Keratinocyte (primary cell): ENCODE measurements at regions not wholly inside any gene's neighbourhood (a gene's known extent, or its start where the extent isn't known, plus 50 kb on each side); places are given as distances from the start of the nearest gene placed in this dataset.

Experiments used
- DNase-seq: peaks from one replicate; pipeline ENCODE4 v3.0.0-alpha.2; 2011; ENCODE audit warnings: low read depth, missing footprints, low spot score
- FAIRE-seq: peaks from 2 replicates; lab custom pipeline; 2011; peaks lifted over from hg19 to GRCh38; lab: Jason Lieb, UNC
- H2AFZ ChIP-seq: 2 replicates; pipeline ENCODE4 v1.6.0; 2012; ENCODE audit warnings: low read length, control low read depth, inconsistent platforms; ENCODE audit not compliant: control insufficient read depth
- H3K27ac ChIP-seq: 2 replicates; pipeline ENCODE4 v1.5.1; 2011; ENCODE audit warnings: low read length; ENCODE audit not compliant: control insufficient read depth, insufficient read depth
- H3K27me3 ChIP-seq: 3 replicates; pipeline ENCODE4 v1.6.0; 2011; ENCODE audit warnings: low read length; ENCODE audit not compliant: control insufficient read depth, insufficient read depth; ENCODE audit errors: extremely low read depth
- H3K36me3 ChIP-seq, 2 experiments: 2 replicates in 1 of 2; 3 replicates in 1 of 2; pipeline ENCODE4 v1.5.1; 2011; ENCODE audit warnings: low read length in 2 of 2, mild to moderate bottlenecking in 1 of 2; ENCODE audit not compliant: control insufficient read depth in 2 of 2, insufficient read depth in 2 of 2; ENCODE audit errors: extremely low read depth in 1 of 2
- H3K4me1 ChIP-seq: 3 replicates; pipeline ENCODE4 v1.5.1; 2011; ENCODE audit warnings: low read length; ENCODE audit not compliant: control insufficient read depth, insufficient read depth; ENCODE audit errors: extremely low read depth
- H3K4me2 ChIP-seq: 3 replicates; pipeline ENCODE4 v1.6.0; 2011; ENCODE audit warnings: low read depth, low read length; ENCODE audit not compliant: control insufficient read depth, insufficient read depth; ENCODE audit errors: extremely low read depth
- H3K4me3 ChIP-seq, 3 experiments: fragments of 200-600 bp in 1 of 3; sonication (generic) in 1 of 3; 2 replicates in 2 of 3; 3 replicates in 1 of 3; pipeline ENCODE4 v1.5.1; 2011 to 2016; ENCODE audit warnings: low read length in 3 of 3, mild to moderate bottlenecking in 3 of 3, control low read depth in 2 of 3, inconsistent platforms in 1 of 3, low read depth in 1 of 3, mixed read lengths in 1 of 3, mixed run types in 1 of 3, moderate library complexity in 1 of 3; ENCODE audit not compliant: control insufficient read depth in 2 of 3, insufficient read depth in 2 of 3; ENCODE audit errors: extremely low read depth in 1 of 3
- H3K79me2 ChIP-seq: 2 replicates; pipeline ENCODE4 v1.6.0; 2012; ENCODE audit warnings: low read length; ENCODE audit not compliant: control insufficient read depth, insufficient read depth
- H3K9ac ChIP-seq: 3 replicates; pipeline ENCODE4 v1.6.0; 2011; ENCODE audit warnings: low read length; ENCODE audit not compliant: control insufficient read depth, insufficient read depth; ENCODE audit errors: extremely low read depth
- H3K9me1 ChIP-seq: 3 replicates; pipeline ENCODE4 v1.6.0; 2011; ENCODE audit warnings: low read length; ENCODE audit not compliant: control insufficient read depth, insufficient read depth; ENCODE audit errors: extremely low read depth
- H3K9me3 ChIP-seq: 2 replicates; pipeline ENCODE4 v1.5.1; 2012; ENCODE audit warnings: low read depth, low read length; ENCODE audit not compliant: control insufficient read depth
- H4K20me1 ChIP-seq: 3 replicates; pipeline ENCODE4 v1.6.0; 2011; ENCODE audit warnings: low read length; ENCODE audit not compliant: control insufficient read depth, insufficient read depth; ENCODE audit errors: extremely low read depth
- CTCF ChIP-seq, 3 experiments: IDR thresholded peaks in 1 of 3; conservative IDR thresholded peaks in 1 of 3; optimal IDR thresholded peaks in 1 of 3; 2 replicates in 2 of 3; 3 replicates in 1 of 3; pipeline versions ENCODE3 to v1.5.1; 2011; ENCODE audit warnings: low read length in 3 of 3, mild to moderate bottlenecking in 3 of 3, moderate library complexity in 2 of 3, control low read depth in 1 of 3, inconsistent platforms in 1 of 3; ENCODE audit not compliant: insufficient read depth in 2 of 3; ENCODE audit errors: extremely low read depth in 1 of 3
- EZH2 ChIP-seq: IDR thresholded peaks from one replicate; pipeline ENCODE4 v1.6.1; 2012; ENCODE audit warnings: inconsistent platforms, mild to moderate bottlenecking, low read length, moderate library complexity
- dilution Hi-C: fragments of 300-500 bp; cut with MboI; formaldehyde crosslinking; loops from one replicate; pipeline ENCODE4 v1.7.0; 2020; ENCODE audit warnings: low sequenced_read_pairs; ENCODE audit not compliant: extremely low pct_ligation_motif_present

GRCh38 chr18:50473881-50474280 lies 86.0 kb upstream of the MAPK4 start:
- no peaks in the 10 kb centered on the region for H3K9me3 ChIP-seq
- DNase-seq (no peak), FAIRE-seq (no peak)
- no peaks in the 10 kb centered on the region for H3K36me3 ChIP-seq
- H3K4me1 ChIP-seq = no peaks in the 10 kb centered on the region
- peaks cover 3% of the 10 kb centered on the region for H3K27me3 ChIP-seq
- no peak overlapping the region for H3K27ac ChIP-seq
- dilution Hi-C loops = no loop called here
- no peaks in the 10 kb centered on the region for H4K20me1 ChIP-seq
- no peaks in the 10 kb centered on the region for H3K9me1 ChIP-seq
- H2AFZ ChIP-seq = no peak overlapping the region
- no peak overlapping the region for H3K9ac ChIP-seq
- no peak overlapping the region for H3K4me3 ChIP-seq
- TF ChIP-seq EZH2 (no peak), CTCF (optimal IDR thresholded peaks at IDR 0.05 in 1 of 3, IDR thresholded peaks at IDR 0.05 in 1 of 3, conservative IDR thresholded peaks at IDR 0.05 in 1 of 3; ENCODE audit: extremely low read depth in 1 of 3, insufficient read depth in 2 of 3, low read length in 3 of 3) (no peak)
- no peak overlapping the region for H3K4me2 ChIP-seq
- no peaks in the 10 kb centered on the region for H3K79me2 ChIP-seq

GRCh38 chr18:50475538-50476193 lies 84.2 kb upstream of the MAPK4 start:
- Histone ChIP-seq H3K79me2 (no peaks in the 10 kb centered on the region), H3K4me1 (no peaks in the 10 kb centered on the region), H3K9me1 (no peaks in the 10 kb centered on the region), H4K20me1 (no peaks in the 10 kb centered on the region), H3K36me3 (no peaks in the 10 kb centered on the region), H3K4me2 (no peak overlapping the region), H2AFZ (no peak overlapping the region), H3K27me3 (peaks cover 3% of the 10 kb centered on the region), H3K27ac (no peak overlapping the region), H3K4me3 (no peak overlapping the region), H3K9me3 (no peaks in the 10 kb centered on the region), H3K9ac (no peak overlapping the region)
- dilution Hi-C loops = no loop called here
- no peak for TF ChIP-seq CTCF (optimal IDR thresholded peaks at IDR 0.05 in 1 of 3, IDR thresholded peaks at IDR 0.05 in 1 of 3, conservative IDR thresholded peaks at IDR 0.05 in 1 of 3; ENCODE audit: extremely low read depth in 1 of 3, insufficient read depth in 2 of 3, low read length in 3 of 3)
- no peak for TF ChIP-seq EZH2
- no peak for FAIRE-seq
- DNase-seq = no peak
